Stimulated activated CD8-positive, alpha-beta memory T cell treated with anti-CD3 and anti-CD28 coated beads, Interleukin-4, amount 100 ng/mL, for 4 hours (primary cell): ENCODE measurements at regions not wholly inside any gene's neighbourhood (a gene's known extent, or its start where the extent isn't known, plus 50 kb on each side); places are given as distances from the start of the nearest gene placed in this dataset.
"Not testable (repeated sequence)": the region's sequence is repeated elsewhere in the genome, so short reads cannot be mapped to it uniquely, and the experiment has no call there.

ENCODE experiments used
- DNase-seq, 2 donors: peaks; one replicate each; pipeline ENCODE4 v3.0.0-alpha.2; 2020; ENCODE audit warnings: low read depth in 2 of 2, low spot score in 1 of 2

DNA sequence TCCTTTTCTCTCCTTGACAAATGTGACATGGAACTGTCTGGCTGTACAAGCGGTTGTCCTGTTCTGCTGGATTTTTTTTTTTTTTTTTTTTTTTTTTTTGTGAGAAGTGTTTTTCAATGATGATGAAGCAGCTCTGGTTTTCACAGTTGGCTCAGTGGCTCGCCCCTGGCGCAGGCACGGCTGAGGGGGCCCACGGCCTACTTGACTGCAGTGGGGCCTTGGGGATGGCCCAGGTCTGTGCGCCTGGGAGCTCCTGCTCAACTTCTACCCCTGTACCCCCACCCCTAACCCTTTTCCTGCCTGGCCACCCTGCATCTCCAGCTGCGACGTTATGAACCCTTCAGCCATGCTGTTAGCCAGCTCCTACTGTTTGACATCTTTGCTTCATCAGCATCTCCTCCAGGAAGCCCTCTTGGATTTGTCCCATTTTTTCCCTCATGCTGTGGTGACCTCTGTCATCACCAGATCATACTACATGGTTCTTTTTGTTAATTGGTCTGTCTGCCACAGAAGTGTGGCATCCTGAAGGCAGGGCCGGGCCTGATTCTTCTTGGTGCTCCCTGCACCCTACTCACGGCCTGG, 167.9 kb downstream of the INHBB start:
- DNase-seq = no peak

DNA sequence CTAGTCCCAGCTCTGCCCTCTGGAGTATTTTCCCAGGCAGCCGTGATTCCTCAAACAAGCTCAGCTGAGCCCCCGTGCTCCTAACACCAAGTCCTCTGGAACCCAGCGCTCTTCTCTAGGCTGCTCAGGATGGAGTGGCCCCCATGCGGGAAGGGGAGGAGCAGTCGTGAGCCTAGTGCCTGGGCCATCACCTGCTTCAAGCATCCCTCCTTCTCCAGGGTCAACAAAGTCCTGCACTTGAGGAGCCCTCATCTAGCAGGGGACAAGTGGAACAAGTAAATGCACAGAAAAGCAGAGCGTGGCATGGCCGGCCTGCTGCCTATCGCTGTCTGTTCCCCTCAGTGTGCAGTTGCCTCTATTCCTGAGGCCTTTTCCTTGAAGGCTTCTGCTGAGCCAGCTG, 168.6 kb downstream of the INHBB start:
- no peak for DNase-seq

DNA sequence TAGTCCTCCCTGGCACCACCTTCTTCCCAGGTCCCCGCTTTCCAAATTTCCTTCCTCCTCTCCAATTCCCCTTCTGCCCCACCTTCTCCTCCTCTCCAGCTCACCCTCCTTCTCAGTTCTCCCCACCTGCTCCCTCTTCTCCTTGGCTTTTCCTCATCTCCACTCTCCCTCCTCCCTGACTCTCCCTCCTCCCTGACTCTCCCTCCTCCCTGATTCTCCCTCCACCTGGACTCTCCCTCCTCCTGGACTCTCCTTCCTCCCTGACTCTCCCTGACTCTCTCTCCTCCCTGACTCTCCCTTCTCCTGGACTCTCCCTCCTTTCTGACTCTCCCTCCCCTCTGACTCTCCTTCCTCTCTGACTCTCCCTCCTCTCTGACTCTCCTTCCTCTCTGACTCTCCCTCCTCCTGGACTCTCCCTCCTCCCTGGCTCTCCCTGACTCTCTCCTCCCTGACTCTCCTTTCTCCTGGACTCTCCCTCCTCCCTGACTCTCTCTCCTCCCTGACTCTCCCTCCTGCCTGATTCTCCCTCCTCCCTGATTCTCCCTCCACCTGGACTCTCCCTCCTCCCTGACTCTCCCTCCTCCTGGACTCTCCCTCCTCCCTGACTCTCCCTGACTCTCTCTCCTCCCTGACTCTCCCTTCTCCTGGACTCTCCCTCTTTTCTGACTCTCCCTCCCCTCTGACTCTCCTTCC, 169.3 kb downstream of the INHBB start:
- DNase-seq = not testable (repeated sequence)

DNA sequence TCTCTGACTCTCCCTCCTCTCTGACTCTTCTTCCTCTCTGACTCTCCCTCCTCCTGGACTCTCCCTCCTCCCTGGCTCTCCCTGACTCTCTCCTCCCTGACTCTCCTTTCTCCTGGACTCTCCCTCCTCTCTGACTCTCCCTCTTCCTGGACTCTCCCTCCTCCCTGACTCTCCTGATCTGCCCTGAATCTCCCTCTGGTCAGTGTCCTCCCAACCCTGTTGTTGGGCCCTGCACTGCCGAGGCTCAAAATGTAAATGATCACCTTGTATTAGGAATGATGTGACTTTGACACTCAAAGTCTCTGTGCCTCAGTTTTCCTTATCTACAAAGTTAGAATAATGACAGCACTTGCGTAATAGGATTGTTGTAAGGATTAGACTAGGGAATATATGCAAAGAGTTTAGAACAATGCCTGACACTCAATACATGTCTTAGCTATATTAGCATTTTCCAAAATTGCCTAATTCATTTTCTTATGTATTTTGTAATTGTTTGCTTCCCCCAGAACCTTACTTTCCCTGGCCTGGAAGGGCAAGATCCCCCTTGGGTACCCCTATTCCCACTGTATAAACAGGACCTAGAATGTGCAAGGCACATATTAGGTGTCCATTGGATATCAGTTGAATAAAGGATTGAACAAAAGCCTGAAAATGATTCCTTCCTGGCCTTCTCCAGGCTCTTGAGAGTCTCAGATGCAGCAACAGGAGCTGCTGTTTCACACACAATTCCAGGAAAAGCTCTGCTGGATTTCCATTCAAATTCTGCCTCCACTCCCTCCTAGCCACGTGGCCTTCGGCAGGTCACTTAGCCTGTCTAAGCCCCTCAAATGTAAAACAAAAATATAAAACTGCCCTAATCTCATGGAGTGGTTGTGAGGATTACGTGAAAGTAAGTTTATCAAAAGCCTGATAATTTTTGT, 170.1 kb downstream of the INHBB start:
- no peak for DNase-seq

DNA sequence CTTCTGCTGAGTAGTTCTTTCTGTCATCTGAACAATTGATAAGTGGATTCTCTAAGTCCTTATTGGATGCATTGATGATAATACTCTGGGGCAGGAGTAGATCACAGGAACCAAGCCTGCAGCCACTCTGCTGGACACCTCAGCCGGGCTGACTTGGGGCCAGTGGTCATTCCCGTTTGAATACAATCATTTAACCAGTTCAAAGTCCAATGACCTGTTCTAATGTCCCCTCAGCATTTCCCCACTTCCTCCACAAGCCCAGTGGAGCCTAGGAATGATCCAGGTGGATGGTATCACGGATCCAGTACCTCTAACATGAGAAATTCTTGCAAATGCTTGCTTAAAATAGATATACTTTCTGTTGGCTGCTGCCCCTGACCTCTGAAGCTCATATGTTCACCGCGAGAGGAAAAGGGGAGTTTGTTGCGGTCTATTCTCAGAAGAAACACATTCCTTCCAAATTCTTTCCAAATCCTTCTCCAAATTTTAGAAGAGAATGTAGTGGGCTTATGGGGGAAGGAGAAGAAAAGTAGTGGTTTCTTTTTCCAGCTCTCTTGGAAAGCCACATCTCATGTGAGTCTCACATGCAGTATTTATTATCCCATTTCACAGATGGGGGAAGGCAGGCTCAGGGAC, 170.9 kb downstream of the INHBB start:
- no peak for DNase-seq

DNA sequence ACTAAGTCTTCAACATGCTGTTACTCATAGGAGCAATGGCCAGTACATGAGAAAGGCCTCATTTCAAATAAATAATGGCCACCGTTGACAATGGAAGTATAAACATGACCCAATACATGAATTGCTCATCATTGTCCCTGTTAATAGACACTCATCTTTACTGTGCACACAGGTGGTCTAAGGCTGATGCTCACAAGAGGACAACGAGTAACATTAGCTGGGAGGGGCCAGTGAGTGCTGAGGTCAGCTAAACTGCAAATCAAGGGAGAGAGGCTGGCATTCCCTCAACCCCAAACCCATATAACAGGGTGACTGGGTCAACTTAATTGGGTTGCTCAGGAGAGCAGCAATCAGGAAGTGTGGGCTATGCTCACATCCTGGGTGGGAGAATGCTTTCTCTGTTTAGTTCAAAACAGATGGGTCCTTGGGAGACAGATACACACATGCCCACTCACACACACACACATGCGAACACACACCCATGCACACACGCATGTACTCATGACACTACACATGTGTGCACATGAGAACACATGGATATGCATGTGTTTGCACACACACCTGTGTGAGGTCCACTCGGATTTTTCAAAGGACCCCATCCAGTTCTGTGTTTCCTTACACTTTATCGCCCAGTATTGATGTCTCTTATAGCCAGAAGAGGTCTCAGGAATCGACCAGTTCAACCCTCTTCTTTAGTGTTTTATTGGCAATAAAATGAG, 172.0 kb downstream of the INHBB start:
- no peak for DNase-seq

DNA sequence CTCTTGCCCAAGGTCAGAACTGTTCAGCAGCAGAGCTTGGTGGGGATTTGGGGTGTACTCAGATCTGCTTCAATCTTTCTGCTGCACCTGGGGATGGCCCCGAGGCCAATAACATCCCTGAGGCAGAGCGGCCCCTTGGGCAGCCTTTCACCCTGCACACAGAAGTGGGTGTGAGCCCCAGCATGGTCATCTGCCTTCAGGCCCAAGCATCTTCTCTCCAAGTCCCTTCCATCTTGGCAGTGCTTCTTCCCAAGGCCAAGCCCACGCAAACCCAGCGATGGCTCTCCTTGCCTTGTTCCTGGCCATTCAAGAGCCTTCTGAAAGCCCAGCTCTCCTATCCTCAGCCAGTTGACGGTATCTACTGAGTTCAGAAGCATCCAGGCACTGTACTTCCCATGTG, 172.9 kb downstream of the INHBB start:
- no peak for DNase-seq

DNA sequence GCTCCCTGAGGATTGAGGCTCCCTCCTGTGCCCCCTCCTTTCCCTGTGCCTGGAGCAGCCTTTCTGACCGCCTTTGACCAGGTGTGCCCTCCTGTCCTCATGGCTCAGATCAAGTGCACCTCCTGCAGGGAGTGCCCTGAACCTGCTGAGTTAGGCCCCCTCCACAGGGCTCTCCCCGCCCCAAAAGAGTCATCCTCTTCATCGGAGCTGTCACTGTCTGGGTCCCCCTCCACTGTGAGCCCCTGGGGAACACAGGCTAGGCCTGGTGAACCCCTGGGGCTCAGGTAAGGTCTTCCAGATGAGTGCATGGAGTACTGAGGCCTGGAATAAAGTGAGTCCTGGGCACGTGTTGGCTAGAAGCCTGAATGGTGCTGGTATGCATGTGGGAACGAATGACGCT, 173.5 kb downstream of the INHBB start:
- no peak for DNase-seq

DNA sequence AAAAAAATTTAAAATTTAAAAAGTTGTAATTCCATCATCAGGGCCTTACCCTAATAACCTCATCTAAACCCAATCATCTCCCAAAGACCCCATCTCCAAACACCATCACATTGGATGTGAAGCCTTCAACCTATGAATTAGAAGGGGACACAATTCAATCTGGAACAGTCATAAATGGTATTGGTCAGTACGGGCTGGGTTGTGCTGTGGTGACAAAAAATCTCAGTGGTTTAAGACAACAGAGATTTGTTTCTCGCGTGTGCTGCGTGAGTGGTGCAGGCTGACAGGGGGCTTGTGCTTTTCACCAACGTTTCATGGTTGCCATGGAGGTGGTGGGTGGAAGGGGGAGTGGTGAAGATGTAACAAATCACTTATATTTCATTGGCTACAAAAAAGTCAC, 174.5 kb downstream of the INHBB start:
- no peak for DNase-seq

DNA sequence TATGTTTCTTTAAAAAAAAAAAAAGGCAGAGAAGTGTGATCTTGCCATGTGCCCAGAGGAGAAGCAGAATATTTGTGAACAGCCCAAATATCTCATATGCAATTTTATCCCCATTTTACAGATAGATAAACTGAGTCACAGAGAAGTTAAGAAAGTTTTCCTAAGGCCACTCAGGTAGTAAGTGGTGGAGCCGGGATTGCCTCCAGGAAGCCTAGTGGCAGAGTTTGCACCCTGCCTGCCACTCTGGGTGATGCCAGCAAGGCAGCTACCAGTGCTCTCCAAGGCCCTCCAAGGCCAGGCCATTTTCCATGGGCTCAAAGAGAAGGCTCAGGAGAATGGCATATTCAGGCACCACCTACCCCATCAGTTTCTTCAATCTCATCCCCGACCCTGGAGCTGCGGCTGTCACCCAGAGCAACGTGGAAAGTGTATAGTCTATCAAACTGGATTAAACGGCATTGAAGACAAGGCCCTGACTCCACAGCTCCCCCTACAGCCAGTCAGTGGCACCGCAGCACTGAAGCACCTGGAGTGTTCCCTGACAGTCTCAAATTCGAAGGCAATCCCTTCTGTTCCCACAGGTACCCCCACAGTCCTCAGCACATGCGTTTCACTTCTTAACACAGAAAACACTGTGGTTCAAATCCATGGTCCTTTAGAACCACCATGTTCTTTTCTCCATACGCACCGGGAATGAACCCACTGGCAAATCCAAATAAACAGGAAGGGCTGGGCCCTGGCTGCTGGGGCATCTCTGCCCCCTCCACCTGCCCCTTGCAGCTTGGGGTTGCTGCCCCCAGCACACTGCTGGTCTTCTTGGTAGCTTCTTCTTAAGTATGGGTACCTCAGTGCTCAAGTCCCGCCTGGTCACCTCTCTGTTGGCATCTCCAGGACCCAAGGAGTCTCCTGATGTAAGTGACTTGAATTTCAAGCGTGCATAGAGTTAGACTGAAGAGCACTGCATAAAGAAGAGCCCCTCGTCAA, 175.3 kb downstream of the INHBB start:
- DNase-seq = no peak

DNA sequence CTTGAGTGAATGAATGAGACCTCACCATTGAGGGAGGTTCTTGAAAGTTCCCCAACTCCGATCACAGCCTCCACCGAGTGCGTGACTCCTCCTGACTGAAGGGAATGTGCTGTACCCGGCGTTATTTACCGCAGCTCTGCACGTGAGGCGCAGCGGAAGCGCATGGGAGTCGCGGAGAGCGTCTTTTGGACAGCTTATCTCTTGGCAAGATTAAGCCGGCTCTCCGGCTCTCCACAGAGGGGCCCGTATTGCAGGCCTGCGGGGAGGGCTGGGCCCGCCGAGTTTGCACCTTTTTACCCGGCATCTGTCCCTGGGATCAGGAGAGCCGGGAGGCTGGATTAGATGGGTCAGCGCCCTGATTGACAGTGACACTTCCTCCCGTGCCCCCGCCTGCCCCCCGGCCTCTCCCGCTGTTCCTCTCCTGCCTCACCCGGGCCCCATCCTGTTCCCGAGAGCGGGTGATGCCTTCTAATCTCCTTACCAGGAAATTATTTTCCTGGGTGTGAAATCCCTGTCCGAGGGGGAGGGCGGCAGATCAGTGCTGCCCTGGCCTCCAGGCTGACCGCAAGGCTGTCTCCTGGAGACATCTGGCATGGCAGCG, 176.3 kb downstream of the INHBB start:
- DNase-seq = no peak

DNA sequence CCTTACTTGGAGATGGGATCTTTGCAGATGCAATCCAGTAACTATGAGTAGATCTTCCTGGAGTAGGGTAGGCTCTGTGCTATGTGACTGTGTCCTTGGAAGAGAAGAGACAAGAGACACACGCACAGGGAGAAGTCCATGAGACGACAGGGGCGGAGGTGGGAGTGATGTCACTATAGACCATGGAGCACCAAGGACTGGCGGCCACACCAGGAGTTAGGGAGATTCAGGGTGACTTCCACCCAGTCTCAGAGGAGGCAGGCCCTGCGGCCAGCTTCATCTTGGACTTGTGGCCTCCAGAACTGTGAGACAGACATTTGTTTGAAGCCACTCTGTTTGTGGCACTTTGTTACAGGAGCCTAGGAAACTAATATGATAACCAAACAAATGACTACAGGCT, 177.8 kb downstream of the INHBB start:
- no peak for DNase-seq

DNA sequence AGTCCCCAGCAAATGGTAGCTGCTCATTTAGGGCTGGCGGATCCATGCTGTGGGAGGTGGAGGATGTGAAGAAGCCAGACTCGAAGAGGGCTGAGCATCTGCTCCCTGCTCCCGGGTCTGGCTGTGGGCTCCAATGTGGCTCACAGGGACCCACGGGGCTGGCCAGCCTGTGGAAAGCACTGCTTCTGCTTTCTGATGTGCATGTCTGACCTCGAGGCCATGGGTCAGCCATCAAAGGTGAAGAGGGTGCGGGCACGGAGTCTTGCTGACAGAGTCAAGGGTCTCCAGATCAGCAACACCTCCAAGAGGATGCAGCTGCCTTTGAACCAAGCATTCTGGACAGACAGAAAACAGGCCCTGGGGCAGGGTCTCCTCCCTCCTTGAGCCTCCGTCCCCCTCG, 178.2 kb downstream of the INHBB start:
- DNase-seq = no peak

DNA sequence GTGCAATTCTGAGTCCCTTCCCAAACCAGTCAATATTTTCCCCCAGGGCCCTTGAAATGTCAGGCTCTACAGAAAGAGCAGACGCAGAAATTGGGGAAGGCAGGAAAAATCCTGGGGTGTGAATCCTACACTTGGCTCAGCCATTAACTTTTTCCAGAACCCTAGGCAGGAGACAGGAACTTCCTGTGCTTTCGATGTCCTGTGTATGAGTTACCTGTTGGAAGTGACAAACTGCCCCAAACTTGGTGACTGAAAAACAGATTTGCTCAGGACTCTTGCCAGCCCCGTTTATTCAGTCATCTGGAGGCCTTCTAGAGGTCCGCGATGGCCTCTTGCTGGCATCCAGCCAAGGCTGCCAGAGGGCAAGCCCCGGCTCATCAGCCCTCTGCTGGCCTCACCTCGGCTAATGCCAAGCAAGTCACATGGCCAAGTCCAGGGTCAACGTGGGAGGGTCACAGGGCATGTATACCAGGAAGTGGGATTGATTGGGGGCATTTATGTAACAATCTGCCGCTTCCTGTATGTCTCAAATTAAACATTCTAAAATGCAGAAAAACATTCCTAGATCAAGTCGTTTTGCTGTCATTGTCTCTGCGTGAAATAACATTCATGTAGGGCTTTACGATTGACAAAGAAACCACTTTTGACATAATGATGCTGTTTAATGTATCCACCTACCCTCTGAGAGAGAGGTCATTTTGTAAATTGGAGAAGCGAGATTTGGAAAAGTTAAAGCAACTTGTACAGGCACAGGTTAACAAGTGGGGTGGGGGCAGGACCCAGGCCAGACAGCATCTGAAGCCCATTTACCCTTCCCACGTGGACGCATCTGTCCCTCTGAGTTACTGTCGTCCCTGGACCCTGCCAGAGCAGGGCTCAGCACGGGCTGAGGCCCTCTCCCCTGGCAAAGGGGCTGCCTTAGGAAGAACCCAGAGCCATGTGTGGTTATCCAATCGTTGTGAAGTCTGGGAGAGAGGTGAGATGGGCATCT, 179.4 kb downstream of the INHBB start:
- no peak for DNase-seq

DNA sequence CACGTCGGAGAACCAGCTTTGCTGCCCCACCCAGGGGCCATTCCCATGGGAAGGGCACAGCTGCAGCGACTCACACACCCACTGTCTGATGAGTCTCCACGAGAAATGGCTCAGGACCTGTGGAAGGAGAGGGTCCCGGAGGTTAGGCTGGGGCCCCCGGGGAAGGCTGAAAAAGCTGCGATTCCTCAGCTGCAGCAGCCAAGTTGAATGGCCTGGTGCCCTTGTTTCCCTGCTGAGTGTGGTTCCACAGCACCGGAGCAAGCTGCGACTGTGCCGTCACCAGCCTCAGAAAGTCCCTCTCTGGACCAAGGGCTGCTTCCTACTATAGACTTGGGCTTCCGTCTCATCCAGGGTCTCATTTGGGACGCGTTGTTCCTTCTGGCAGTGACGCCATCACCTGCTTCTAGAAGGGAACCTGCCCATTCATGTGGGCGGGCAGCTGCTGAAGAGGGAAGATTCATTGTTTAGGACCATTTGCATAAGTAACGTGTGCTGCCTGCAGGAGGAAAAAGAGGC, 180.2 kb downstream of the INHBB start:
- no peak for DNase-seq

DNA sequence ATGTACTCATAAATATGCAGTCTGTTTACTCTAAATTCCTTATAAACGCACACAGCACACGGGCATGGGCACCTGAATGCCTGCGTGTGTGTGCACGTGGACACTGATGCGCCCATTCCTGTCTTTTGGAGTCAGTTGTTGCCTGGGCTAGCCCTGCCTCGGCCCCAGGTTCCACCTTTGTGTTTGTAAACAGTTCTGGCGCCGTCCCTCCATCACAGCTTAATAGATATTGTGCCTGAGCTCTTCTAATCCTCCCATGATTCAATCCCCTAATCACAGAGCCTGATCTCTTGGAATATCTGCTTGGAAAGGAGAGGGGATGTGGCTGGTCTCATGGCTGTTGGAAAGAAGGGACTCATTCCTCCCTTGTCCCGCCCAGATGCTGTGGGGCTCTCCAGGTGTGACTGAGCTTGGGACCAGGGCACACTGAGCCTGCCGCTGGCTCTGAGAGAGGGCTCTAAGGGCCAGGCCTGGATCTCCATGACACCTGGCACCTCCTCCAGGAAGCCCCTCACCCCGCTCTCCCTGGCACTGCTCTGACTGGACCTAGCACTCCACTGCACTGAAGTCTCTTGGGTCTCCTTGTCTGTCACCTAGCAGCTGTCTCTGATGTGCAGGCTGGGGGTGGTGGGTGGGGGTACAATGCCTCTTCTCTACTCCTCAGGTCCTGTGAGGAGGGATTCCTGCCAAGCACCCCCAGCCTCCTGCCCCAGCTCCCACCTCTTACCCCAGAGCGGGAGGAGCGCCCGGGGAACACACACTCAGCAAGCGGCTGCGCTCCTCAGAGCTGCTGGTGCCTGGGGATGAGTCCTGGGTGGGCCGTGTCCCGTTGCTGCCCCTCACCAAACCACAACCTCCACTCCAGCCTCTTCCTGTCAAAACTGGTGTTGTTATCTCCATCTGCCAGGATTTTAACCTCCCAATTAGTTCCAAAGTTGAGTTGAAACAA, 181.3 kb downstream of the INHBB start:
- DNase-seq = no peak
